Gastroesophageal sphincter (tissue), 3 donors: ENCODE measurements at regions not wholly inside any gene's neighbourhood (a gene's known extent, or its start where the extent isn't known, plus 50 kb on each side); places are given as distances from the start of the nearest gene placed in this dataset.

Source experiments
- EP300 ChIP-seq: sonication (generic); formaldehyde crosslinking; IDR thresholded peaks from one replicate; pipeline ENCODE4 v1.6.1; 2017; ENCODE audit warnings: antibody characterized with exemption, mild to moderate bottlenecking
- POLR2A ChIP-seq, 2 donors: fragments of 450-650 bp; IDR thresholded peaks; one replicate each; pipeline ENCODE4 v1.6.1; 2017; ENCODE audit warnings: antibody characterized with exemption in 2 of 2, mild to moderate bottlenecking in 2 of 2, moderate library complexity in 1 of 2
- POLR2AphosphoS5 ChIP-seq: sonication (generic); formaldehyde crosslinking; IDR thresholded peaks from one replicate; pipeline ENCODE4 v1.6.1; 2017; ENCODE audit warnings: antibody characterized with exemption
- TF ChIP-seq, protein P1 (sequence below), 4 experiments: fragments of 200-600 bp in 2 of 4; fragments of 450-650 bp in 2 of 4; sonication (generic) in 1 of 4; IDR thresholded peaks; one replicate each; pipeline ENCODE4 v1.5.1; 2017 to 2019; ENCODE audit warnings: antibody characterized with exemption in 4 of 4, mild to moderate bottlenecking in 2 of 4, moderate library complexity in 2 of 4

GRCh38 chr18:39571511-39571910, 2005.9 kb upstream of the CELF4 start:
- no peak for TF ChIP-seq POLR2A (IDR thresholded peaks at IDR 0.05)
- TF ChIP-seq, protein P1, sequence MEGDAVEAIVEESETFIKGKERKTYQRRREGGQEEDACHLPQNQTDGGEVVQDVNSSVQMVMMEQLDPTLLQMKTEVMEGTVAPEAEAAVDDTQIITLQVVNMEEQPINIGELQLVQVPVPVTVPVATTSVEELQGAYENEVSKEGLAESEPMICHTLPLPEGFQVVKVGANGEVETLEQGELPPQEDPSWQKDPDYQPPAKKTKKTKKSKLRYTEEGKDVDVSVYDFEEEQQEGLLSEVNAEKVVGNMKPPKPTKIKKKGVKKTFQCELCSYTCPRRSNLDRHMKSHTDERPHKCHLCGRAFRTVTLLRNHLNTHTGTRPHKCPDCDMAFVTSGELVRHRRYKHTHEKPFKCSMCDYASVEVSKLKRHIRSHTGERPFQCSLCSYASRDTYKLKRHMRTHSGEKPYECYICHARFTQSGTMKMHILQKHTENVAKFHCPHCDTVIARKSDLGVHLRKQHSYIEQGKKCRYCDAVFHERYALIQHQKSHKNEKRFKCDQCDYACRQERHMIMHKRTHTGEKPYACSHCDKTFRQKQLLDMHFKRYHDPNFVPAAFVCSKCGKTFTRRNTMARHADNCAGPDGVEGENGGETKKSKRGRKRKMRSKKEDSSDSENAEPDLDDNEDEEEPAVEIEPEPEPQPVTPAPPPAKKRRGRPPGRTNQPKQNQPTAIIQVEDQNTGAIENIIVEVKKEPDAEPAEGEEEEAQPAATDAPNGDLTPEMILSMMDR (IDR thresholded peaks at IDR 0.05), result peak in 1 of 4 experiments; percentile 40
- no peak for TF ChIP-seq POLR2AphosphoS5
- TF ChIP-seq EP300, result no peak
